HG02870 (cell line): ENCODE measurements at regions not wholly inside any gene's neighbourhood (a gene's known extent, or its start where the extent isn't known, plus 50 kb on each side); places are given as distances from the start of the nearest gene placed in this dataset.
"Not testable (repeated sequence)": the region's sequence is repeated elsewhere in the genome, so short reads cannot be mapped to it uniquely, and the experiment has no call there.

Experiments
- ATAC-seq: cut with Tn5 transposase; IDR thresholded peaks from one replicate; pipeline ENCODE4 v1.9.1; 2021; ENCODE audit warnings: mild to moderate bottlenecking, moderate library complexity; ENCODE audit not compliant: unreplicated experiment

DNA sequence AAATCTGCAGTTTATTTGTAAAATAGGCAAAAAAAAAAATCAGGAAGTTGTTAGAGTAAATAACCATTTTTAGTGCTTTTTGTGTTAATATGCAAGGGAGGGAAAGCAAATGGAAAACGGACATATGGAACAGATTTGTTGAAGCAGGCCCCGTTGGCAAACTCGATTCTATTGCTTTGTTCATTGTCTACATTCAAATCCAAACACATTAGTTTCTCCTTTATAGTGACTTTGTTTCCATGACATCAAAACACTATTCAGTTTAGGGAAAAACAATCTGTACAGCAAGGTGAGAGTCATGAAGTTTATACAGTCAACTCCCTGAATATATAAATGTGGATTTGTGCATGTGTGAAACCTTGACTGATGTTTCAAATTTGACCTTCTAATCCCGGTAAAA is 142.2 kb downstream of the FAM47A start:
- ATAC-seq = no peak

GRCh38 chrX:33987458-33987857 is 144.7 kb downstream of the FAM47A start:
- no peak for ATAC-seq

GRCh38 chrX:33974676-33975075 is 157.4 kb downstream of the FAM47A start:
- ATAC-seq = no peak

DNA sequence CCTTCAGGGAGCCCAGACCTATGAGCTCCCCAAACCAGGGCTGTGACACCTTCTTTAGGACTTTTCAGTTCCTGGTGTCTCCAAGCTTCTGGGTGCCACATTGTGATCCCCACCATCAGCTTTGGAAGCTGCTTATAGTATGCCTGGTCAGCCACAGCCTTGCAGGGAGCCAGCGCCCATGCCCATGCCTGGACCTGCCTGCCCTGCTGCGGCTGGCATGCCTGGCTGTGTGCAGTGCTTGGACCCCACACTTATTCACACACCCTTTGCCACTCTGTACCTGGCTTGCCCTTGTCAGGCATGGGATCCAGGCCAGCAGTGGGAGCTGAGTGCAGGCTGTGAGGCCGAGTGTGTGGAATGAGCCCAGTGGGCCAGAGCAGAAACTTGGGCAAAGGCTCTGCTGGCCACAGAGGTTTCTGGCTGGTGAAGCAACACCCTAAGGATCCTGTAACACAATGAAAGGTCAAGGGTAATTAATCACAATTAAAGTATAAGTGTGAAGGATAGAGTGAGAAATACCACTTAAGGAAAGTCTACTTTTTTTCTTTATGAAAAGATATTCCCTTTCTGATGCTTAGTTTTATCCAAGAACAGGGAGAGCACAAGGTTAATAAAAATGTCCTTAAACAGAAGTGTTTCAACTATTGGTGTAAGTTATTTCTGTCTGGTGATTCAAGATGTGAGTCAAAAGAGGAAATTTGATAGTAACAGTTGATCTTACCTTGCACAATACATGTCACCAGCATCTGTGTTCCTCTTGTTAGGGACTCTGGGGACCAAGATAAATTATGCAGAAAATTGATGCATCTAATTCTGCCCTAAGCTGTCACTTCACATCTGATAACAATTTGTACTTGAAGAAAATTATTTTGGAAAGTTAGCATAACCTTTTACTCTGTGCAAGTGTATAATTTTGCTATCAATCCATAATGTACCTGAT is 161.8 kb downstream of the FAM47A start:
- no peak for ATAC-seq

DNA sequence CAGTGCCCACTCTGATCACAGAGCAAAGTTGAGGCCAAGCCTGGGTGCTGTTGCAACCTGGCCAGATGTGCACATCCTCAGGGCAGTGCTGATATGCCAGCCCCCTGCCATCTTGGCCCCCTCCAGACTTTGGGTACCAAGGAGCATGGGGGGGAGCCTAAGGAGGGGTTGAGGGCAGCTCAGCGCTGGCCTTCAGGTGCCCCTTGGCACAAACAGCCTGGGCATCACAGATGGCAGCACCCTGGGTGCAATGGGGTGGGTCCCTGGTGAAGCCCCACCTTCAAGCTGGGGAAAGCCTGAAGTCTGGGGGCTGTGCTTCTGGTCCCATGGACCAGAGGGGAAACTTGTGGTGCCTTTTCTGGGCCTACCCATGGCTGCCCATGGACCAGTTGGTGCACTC is 163.0 kb downstream of the FAM47A start:
- ATAC-seq = no peak

DNA sequence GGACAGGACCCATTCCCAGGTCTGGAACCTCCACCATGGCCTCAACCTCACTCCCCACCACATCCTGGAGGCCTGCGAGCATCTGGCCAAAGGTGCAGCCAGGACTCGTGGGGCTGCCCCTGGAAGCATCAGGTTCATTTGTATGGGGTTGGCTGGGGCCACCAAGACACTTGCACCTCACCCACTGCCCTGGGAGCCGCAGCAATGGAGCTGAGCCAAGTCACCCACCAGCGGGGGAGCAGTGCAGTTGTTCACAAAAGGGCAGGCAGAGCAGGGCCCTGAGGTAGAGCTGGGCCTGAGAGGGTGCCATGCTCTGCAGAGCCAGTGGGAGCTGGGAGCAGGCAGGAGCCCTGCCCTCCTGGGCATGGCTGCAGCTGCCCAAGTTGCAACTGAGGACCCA is 163.5 kb downstream of the FAM47A start:
- no peak for ATAC-seq

DNA sequence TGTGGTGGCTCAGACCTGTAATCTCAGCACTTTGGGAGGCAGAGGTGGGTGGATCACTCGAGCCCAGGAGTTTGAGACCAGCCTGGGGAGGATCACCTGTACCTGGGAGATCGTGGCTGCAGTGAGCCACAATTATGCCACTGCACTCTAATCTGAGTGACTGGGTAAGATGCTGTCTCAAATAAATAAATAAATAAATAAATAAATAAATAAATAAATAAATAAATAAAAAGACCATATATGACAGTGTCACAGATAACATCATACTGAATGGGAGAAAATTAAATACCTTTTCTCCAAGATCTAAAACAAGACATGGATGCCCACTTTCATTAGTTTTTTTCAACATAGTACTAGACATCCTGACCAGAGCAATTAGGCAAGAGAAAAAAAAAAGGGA is 182.8 kb downstream of the FAM47A start:
- no peak for ATAC-seq

- not testable (repeated sequence) for ATAC-seq
Measured at GRCh38 chrX:33926249-33926648, 205.9 kb downstream of the FAM47A start.

DNA sequence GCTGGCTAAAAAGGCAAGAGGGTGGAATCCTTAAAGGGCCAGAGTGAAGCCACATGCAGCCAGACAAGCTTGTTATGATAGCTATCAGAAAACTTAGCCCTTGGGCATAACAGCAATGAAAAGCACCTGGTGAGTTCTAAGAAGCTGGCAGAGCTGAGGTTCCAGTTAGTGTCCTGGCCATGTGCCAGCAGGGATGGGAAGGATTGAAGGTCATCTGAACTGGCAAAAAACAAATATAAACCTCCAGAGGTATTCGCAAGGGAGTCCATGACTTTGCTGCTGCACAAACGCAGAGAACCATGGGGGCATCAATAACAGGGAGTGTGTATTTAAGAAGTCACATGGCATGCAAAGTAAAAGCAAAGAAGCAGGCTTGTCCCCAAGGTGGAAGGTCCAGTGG is 208.9 kb downstream of the FAM47A start:
- ATAC-seq = no peak

DNA sequence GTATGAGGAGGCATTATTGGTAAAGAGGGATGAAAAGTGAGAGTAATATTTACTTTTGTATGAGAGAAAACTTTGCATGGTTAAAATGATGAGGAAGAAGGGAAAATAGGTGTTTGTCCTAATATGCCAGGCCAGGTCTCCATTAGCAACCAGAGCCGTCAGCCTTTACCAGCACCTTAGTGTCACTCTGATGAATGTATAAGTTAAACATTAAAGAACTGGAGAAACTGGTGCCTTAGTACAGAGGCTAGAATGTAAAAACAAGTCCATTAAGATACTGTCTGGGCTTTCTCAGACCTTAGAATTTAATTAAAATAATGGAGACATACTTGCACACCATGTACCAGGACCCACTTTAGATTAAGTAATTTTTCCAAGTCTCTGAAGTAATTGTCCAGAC is 222.3 kb downstream of the FAM47A start:
- ATAC-seq = no peak

- no peak for ATAC-seq
Measured at GRCh38 chrX:33908898-33909297, 223.2 kb downstream of the FAM47A start.

DNA sequence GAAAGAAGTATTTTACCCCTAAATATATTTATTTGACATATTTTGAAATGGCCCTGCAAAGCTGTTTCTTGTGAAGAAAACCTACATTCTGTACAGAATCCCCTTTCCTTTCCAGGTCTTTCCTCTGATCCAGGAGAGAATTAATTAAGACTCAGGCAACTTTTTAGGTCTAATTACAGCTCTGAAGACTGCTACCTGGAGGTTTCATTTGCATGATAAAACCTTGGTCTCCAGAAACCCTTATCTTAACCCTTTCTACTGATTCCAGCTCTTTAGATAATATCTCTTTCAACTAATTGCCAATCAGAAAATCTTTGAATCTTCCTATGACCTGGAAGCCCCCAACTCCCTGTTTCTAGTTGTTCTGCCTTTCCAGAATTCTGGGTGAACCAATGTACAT is 224.0 kb downstream of the FAM47A start:
- ATAC-seq = no peak

GRCh38 chrX:33906971-33907370 is 225.1 kb downstream of the FAM47A start:
- no peak for ATAC-seq

GRCh38 chrX:33892670-33893069 is 239.4 kb downstream of the FAM47A start:
- no peak for ATAC-seq

- ATAC-seq = no peak
Measured at GRCh38 chrX:33855251-33855650, 276.9 kb downstream of the FAM47A start.

DNA sequence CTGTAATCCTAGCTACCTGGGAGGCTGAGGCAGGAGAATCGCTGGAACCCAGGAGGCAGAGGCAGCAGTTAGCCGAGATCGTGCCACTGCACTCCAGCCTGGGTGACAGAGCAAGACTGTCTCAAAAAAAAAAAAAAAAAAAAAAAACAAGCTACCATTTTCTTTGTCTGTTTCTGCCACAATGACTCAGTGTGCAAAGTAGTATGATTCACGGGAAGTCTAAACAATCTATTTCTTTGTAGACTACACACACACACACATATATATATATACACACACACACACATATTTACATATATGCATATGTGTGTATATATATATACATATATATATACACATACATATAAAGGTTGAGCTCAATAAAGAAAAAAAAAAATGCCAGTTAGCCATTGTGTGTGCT is 280.0 kb downstream of the FAM47A start:
- ATAC-seq = not testable (repeated sequence)

- ATAC-seq = no peak
Measured at GRCh38 chrX:33840176-33840575, 291.9 kb downstream of the FAM47A start.

- no peak for ATAC-seq
Measured at GRCh38 chrX:33831211-33831610, 300.9 kb downstream of the FAM47A start.

DNA sequence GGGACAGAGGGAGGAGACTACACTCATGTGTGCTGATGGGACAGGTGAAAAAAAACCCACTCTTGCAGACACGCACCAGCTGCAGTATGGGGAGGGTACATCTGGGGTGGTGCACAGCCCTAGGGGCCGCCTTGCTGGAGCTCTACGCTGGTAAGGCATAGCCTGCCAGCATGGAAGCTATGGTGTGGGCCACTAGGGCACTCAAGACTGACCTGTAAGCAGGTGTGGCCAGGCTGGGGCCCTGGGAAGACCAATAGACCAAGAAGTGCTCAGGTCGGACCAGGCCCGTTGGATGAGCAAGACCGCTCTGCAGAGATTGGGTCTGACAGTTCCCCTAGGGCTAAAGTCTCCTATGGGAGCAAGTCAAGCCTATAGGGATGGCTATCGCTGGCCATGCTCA is 314.8 kb downstream of the FAM47A start:
- no peak for ATAC-seq

DNA sequence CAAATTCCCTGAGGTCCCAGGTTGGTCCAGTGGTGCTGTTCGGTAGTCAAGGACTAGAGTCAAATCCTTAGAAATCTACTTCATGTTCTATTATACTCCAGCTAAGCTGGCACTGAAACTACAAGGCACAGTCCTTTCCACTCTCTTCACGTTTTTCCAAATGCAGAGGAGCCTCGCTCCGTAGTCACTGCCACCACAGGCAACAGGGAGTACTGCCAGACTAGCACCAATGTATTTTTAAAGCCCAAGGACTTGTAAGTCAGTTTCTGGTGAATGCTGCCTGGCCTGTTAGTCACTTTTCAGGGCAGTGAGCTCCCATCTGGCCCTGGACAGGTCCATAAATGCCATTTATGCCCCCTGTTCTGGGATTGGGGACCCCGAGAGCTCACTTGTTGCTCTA is 323.5 kb downstream of the FAM47A start:
- ATAC-seq = no peak

DNA sequence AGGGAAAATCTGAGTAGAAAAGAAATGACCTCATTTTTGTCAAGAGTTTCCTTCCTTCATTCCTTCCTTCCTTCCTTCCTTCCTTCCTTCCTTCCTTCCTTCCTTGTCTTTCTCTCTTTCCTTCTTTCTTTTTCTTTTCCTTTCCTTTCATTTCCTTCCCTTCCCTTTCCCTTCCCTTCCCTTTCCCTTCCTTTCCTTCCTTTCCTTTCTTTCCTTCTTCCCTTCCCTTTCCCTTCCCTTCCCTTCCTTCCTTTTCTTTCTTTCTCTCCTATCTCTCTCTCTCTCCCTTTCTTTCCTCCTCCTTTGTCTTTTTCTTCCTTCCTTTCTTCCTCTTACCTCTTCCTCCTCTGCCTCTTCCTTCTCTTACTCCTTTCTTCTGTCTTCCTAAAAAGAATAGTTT is 347.6 kb downstream of the FAM47A start:
- no peak for ATAC-seq

- ATAC-seq = no peak
Measured at GRCh38 chrX:33741807-33742206, 390.3 kb downstream of the FAM47A start.

DNA sequence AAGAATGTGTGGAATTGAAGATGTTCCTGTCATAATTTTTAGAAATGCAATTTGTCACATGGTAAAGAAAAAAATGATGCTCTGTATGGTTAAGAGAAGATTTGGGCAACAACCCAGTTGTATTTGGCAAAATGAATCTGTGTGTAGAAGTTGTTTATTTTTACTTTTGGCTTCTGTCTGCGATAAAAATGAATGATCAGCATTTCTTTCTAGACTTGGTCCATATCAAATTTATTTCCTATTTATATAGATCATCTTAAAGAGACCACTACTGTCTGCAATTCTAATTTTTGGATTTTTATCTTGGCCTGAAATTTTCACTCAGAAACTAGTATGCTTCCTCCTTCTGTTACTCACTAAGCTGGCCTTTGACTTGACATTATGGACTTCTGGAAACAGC is 396.9 kb downstream of the FAM47A start:
- no peak for ATAC-seq
